Frontal cortex (tissue), 3 donors: ENCODE measurements at regions not wholly inside any gene's neighbourhood (a gene's known extent, or its start where the extent isn't known, plus 50 kb on each side); places are given as distances from the start of the nearest gene placed in this dataset.

Experiments used
- DNase-seq, 2 donors: peaks; one replicate each; pipeline ENCODE4 v3.0.0; 2012; ENCODE audit warnings: low spot score in 2 of 2
- FAIRE-seq: peaks from 2 replicates; lab custom pipeline; 2012; peaks lifted over from hg19 to GRCh38; lab: Jason Lieb, UNC
- donor health status: control.
- donor health status: control.
- donor health status: control.

DNA sequence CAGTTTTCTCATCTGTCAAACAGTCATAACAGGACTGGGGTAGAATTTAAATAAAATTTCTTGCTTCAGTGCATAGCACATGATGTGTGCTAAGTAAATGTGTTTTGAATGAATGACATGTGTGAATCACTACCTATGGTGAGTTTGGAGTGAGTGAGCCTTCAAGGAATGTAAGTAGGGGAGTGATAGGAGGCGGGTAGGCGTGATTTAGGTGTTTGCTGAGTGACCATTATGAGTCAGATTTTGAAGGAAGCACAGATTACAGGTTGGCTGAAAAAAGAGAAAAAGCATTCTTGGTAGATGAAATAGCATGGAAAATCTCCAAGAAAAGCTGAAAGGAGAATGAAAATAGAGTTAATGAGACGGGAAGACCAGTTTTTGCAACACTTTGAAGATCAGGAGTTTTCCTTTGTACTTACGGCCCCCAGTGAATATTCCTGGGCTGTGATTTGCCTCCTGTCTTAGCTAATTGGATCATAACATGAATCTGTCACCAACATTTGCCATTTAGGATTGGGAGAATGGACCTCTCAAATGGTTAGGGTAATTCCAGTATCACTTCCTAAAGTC, 136.9 kb upstream of the GATA6 start:
- no peak for DNase-seq
- FAIRE-seq = no peak

DNA sequence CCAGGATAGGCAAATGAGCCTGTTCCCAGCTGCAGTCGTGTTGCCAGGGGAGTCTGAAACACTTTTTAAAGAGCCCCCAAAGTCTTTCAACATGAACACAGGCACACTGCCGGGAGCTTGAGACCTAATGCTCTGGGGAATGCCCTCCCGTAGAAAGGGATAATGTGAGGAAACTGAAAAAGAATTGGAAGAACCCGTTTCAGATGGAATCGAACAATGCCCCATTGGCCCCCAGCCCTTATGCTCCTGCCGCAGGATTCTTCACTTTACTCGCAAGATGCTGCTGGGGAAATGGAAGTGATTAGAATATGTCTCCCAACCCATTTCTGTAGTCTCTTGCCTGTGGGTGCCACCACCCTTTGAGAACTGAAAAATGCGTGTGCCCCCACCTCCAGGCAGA, 136.3 kb upstream of the GATA6 start:
- FAIRE-seq (no peak), DNase-seq (no peak)

DNA sequence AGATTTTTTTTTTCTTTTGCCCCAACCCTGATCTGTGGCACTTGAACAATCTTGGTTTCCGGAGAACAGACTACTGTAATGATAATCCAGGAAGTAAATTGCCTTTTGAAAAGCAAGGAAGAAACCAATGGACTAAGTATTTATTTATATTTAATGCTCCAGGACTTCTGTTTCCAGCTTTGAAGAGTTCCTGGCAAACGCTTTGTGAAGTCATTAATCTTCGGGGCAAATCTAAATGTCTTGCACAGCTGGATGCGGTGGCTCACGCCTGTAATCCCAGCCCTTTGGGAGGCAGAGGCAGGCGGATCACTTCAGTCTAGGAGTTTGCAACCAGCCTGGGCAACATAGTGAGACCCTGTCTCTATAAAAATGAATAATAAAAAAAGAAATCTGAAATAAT, 135.1 kb upstream of the GATA6 start:
- DNase-seq (no peak), FAIRE-seq (no peak)

DNA sequence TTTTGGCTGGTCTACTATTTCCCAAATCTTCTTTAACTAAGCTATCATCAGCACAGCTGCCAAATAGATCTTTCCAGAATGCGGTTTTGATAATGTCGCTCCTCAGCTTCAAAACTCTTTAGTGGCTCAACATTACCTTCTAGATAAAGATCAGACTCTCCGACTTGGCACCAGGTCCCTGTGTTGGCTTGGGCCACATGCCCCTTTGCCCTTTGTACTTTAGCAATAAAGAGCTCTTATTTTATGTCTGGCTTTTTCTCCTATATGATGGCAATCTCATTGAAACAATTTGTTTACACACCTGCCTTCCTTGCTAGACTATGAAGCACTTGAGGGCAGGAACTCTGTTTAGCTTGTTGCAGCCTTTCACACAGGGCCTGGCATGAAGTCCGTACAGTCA, 128.9 kb upstream of the GATA6 start:
- no peak for FAIRE-seq
- no peak for DNase-seq

DNA sequence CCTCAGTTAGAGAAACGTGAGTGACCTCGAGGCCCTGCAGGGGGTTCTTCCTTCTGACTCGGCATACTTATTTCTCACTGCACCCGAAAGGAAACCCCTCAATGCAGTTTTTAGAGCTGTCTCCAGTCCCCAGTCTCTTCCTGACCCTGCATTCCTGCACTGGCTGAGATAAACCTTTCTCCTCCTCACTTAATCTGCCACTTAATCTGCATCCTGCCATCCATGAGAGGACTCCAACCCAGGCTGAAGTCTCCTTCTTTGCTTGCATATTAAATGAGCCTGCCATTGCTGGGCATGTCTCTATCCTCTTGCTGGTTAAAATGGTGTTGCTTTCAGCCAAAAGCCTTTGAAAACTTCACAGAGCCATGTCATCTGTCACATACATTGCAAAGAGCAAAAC, 125.6 kb upstream of the GATA6 start:
- no peak for DNase-seq
- FAIRE-seq = no peak

DNA sequence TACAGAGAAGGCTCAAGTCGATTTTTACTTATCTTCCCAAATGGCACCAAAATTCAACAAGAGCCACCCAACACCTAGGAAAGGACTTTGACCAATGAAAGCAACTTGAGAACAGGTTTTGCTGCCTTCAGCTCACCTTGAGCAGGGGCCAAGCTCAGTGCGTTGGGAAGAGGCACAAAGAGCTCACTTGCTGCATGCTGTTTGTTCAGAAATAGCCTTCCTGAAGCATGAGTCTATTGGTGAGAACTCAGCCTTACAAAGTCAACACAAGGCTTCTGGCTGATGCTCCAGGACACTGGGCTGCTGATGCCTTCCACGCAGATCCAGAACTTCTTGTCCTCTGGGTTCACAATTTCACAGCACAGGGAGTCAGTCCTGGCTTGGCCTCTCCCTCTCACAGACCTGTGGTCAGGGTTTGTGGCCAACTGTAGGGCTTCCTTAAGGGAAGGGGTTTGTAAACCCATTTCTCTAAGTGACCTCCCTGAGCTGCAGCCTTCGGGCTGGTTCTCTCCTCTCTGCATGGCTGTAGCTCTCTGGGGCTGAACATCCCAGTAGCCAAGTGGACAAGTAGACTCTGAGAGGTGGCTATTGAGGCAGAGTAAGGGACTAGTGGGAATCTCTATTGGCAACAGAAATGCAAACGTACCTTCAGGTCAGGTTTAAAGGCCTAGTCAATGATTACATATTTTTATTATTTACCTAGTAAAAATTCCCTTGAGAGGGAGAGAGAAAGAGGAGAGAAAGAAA, 124.7 kb upstream of the GATA6 start:
- FAIRE-seq = no peak
- DNase-seq = no peak

DNA sequence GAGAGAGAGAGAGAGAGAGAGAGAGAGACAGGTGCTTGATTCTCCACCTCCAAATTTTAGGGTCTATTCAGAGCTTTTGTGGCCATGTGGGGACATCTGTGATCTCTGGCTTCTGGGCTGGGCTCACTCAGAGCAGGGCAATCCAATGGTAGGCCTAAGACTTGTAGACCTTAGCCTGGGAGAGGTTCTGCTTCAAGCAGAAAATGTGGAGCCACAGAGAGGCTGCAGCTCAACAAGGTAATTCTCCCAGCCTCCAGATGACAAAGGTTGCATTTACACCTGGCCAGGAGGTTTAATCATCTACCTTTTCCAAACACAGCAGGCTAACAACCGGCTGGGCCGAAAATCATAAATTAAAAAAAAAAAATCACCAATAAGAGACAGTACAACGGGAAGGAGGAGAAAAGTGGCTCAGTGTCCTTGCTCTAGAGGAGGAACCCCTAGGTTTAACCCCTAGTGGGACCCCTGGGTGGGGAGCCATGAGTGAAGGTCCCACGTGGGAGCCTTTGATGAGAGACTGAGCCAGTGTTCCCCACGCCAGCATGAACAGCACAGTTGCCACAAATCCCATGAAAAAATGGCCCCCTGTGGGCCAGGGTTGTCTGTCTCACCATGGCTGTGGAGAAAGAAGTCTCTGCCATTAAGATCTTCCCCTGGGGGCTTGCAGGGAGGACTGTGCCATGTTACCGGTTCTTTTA, 124.0 kb upstream of the GATA6 start:
- DNase-seq (no peak), FAIRE-seq (no peak)

DNA sequence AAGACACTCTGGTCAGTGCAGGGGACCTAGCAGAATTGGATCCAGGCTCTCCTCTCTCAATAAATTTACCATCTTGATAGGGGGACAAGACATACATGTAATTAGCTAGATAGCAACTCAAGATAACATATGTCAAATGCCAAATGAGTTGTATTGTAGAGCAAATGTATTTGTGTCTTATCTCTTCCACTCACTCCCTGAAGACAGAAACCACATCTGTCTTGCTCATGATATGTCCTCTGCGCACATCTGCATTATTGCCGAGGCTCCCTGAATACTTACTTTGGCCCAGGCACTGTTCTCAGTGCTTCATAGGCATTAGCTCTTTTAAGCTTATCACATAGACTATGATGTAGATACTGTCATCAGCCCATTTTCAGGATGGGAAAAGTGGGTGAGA, 122.9 kb upstream of the GATA6 start:
- DNase-seq (no peak), FAIRE-seq (no peak)

DNA sequence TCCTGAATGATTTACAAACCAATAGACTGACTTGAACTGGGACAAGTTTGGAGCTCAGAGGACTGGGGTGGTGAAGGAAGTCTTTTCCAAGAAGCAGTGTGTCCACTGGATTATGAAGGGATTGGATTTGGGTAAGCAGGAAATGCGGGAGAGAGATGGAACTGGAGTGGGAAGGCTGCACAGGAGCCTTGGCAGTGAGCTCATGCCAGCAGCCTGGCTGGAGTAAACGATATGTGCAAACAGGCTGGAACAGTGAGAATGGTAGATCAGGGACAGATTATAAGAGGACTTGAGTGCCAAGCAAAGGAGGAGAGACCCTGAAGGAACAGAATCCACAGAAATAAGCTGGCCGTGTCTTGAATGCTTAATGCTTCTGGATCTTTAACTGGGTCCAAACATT, 121.9 kb upstream of the GATA6 start:
- FAIRE-seq = no peak

DNA sequence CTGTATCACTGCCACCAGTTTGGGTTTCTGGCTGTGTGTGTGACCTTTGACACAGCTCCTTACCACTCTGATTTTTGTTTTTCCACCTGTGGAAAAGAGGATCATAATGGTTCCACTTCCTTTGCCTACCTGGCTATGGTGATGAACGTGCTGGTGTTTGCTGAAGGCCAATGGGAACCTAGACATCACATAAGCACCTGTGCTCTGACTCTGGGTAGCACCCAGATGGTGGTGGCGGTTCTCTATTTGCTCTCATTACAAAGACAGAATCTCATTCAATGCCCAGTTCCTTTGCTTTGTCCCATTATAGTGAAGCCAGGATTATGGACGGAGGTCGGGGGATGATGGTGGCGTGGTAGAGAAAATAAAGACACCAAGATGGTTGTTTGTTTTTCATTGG, 121.2 kb upstream of the GATA6 start:
- DNase-seq (no peak), FAIRE-seq (no peak)

More for the DNA sequence above, 121.9 kb upstream of the GATA6 start:
- DNase-seq = no peak

DNA sequence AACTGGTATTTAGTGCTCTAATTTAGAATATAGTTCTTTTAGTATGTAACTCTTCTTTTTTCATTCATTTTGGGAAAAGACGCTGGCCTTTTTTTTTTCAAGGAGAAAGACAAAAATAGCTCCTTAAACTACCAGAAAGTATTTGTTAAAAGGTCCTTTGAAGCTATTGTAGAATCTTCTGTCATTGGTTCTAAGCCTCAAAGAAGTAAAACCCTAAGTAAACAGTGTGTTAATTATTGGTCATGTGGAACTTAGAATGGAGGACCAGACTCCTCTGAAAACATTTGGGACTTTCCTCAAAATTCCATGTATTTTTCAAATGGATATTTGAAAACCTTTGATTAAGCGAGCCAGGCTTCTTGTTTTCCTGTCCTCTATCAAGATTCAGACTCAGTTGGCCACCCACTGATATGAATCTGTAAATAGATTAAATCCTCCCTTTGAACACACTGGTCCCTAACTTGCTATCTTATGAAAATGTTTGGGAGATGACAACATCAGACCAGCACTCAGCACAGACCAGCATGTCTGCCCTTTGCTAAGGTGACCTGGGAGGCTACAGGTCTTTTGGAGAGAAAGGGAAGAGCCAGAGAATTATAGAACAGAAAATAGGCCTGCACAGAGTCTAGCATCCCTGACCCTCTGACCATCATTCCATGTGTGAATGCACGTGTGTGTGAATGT, 120.3 kb upstream of the GATA6 start:
- FAIRE-seq = no peak
- DNase-seq = no peak

DNA sequence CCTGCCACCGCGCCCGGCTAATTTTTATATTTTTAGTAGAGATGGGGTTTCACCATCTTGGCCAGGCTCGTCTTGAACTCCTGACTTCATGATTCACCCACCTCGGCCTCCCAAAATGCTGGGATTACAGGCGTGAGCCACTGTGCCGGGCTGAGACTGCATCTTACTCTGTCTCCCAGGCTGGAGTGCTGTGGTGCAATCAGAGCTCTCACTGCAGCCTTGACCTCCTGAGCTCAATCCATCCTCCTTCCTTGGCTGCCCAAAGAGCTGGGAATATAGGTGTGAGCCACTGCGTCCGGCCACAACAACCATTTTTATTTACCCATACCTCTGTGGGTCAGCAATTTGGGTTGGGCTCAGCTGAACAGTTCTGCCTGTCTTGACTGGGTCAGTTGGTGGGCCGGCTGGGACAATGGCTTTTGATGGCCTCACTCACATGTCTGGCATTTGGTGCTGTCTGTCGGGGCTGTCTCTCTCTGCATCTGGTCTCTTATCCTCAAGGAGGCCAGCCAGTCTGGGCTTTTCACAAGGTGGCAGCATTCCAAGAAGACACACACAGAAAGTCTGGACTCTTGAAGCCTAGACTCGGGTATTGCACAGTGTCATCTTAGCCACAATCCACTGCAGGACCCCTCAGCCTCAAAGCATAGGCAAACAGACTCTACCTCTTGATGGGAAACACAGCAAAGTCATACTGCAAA, 116.8 kb upstream of the GATA6 start:
- FAIRE-seq (no peak), DNase-seq (no peak)

DNA sequence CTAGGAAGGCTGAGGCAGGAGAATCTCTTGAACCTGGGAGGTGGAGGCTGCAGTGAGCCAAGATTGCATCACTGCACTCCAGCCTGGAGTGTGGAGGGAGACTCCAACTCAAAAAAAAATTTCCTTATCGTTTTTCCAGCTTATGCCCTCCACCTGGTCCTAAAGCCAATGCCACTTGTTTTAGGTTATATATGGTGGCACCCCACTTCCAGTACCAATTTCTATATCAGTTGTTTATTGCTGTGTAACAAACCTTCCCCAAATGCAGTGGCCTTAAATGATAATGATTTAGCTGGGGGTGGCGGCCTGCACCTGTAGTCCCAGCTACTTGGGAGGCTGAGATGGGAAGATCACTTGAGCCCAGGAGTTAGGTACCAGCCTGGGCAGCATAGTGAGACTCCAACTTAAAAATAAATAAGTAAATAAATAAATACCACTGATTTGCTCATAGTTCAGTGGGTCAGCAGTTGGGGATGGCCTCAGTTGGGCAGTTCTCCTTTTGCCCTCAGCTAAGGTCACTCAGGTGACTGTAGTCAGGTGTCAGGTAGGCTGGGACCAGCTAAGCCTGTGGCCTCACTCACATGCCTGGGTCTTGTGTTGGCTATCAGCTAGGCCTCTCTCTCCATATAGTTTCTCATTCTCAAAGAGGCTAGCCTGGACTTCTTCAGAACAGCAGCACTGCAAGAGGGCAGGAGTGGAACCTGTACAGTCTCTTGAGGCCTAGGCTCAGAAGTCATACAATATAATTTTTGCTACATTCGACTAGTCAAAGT, 113.7 kb upstream of the GATA6 start:
- FAIRE-seq (no peak), DNase-seq (no peak)

DNA sequence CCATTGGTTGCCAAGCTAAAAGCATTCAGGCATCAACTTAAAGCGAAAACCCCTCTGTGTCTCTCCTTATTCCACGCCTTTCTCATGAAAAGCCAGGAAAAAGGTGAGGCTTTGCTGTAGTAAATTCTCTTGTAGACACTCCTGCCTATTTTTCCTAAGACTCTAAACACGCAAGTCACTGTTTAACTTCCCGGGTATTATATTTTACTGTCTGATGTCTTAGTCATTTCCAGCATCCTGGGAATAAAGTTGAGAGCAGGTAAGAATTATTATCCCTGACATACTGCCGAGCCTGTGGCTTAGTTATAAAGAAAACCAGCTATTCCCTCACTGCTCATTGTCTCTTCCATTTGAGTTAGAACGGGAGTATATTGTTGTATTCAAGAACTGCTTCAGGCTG, 112.4 kb upstream of the GATA6 start:
- FAIRE-seq (no peak), DNase-seq (no peak)

DNA sequence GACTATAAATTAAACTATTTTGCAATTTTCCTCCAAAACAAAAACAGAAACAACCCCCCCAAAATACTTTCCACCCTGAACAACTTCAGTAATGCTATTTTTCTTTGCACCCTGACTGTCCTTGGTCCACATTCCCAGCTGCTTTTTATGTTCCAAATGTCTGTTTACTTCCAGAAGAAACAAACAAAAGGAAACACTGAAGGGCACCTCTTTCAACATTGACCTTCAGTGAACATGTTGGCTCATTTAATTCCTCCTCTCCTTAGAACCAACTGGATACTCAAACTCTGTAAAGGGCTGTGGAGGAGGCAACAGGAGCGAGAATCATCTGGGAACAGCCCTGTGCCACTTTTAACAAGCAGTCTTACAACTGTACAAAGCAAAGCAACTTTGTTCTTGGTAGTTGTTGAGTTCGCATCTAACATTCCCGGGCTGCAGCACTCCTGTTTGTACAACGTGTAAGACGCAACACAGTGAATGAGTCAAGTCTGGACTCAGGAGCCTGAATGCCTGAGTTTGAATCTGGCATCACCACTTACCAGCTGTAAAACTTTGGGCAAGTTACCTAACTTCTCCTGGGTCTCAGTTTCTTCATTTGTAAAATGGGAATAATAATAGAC, 111.4 kb upstream of the GATA6 start:
- no peak for FAIRE-seq

DNA sequence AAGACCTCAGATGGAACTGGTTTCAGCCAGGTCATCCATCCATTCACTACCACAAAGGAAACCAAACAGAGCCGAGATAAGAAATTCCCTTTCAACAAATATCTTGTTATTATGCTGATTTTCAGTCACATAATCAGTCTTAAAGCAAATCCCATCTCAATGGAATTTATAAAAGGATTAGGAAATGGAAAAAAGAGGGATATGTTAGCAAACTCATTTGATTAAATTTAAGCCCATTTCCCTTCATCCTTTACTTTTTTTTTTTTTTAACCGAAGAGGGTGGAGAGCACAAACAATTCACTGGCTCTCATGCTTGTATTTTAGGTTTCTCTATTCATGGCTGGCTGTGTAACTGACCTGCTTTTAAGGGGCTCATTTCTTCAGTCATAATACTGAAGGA, 109.0 kb upstream of the GATA6 start:
- no peak for DNase-seq

More for the DNA sequence above, 111.4 kb upstream of the GATA6 start:
- no peak for DNase-seq

DNA sequence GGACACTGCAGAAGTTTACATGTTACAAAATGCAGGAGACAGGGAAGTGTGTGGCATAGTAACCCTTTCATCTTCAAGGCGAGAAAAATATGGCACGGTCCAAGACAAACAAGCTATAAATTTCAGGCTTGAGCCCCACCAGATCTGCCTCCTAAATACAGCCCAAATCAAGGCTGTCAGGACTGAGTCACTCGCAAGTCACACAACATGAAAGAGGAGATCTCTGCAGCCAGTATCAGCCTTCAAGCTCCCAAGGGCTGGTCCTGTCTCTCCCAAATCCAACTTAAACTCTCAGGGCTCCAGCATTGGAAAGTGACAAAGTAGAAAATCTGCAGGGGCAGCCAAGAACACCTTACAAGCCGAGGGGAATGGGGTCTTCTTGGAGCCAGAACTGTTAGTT, 106.3 kb upstream of the GATA6 start:
- FAIRE-seq (no peak), DNase-seq (no peak)

More for the DNA sequence above, 109.0 kb upstream of the GATA6 start:
- no peak for FAIRE-seq

DNA sequence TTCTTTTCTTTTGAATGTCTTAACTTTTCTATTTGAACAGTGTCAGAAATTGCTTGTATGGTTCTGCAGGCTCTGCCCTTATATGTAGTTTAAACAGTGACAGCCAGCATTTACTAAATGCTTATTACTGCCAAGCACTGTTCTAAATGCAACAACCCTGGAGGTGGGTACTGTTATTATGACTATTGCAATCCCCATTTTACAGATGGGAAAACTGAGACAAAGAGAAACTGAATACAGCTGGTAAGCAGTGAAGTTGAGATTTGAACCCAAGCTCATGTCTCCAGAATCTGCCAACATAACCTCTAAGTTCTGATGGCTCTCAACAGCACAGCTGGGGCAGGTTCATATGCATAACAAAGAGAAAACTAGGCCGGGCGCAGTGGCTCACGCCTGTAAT, 105.7 kb upstream of the GATA6 start:
- DNase-seq = no peak
- FAIRE-seq = no peak

DNA sequence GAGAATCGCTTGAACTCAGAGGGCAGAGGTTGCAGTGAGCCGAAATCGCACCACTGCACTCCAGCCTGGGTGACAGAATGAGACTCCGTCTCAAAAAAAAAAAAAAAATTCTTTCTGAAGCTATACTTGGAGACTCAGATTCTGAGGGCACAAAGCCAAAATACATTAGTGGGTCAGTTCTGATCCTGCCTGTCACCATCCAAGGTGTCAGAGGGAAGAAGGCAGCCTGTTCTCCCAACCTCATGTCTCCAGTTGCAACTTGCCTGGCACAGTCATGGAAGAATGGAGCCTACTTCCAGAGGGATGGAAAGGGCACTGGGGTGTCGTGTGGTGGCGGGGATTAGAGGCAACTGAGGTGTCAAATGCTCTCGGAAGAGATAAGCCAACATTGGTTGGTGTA, 104.8 kb upstream of the GATA6 start:
- DNase-seq = no peak
- no peak for FAIRE-seq
